ENCODE measurements at regions not wholly inside any gene's neighbourhood (a gene's known extent, or its start where the extent isn't known, plus 50 kb on each side); places are given as distances from the start of the nearest gene placed in this dataset.

DNA sequence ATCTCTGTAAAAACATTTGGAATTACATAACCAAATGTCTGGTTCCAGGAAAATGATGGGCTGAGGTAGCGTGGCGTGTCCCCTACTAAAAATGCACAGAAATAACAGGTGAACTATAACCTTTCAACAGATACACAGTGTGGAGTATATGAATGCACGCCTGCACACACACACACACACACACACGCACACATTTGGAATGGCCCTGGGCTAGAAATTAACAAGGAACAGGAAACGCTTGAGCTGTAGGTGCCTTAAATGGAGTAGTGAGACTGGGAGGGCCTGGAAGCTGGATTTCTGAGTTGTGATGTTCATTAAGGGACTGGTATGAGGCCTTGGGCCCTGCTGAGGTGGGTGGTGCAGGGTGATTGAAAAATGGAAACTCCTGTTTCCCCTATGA lies 246.5 kb upstream of the C1orf174 start:
- no peak for DNase-seq

DNA sequence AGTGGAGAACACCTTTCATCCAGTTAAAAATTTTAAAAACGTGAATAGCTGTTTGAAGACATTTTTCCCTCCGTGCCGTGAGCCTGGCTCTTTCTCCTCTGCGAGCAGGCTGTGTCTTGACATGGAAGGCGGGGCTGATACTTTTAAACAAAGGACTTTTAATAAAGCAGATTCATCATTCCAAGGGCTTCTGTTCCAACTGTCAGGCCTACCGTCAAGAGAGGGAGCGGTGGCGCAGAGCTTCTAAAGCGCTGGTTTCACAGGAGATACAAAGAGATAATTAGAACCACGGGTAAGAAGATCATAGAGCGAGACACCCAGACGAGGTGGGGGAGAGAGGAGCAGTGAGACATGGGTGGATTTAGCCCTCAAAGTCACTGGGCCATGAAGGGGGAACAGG lies 247.4 kb upstream of the C1orf174 start:
- no peak for DNase-seq

DNA sequence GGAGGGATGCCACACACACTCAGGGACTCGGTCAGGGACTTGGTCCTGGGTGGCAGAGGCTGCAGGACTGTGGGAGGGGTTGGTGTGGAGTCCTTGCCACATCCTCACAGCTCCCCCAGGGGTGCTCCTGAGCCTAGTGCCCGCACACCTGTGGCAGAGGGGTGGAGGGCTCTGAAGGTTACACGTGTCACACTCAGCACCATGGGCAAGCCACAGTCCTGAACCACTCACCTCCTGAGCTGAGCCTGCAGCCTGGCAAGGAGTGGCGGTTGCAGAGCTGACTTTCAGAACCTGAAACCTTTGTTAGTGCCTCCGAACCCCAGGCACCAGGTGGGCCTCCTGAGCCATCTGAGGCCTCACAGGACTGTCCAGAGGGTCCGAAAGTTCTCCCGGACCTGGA lies 249.2 kb upstream of the C1orf174 start:
- DNase-seq: no peak

DNA sequence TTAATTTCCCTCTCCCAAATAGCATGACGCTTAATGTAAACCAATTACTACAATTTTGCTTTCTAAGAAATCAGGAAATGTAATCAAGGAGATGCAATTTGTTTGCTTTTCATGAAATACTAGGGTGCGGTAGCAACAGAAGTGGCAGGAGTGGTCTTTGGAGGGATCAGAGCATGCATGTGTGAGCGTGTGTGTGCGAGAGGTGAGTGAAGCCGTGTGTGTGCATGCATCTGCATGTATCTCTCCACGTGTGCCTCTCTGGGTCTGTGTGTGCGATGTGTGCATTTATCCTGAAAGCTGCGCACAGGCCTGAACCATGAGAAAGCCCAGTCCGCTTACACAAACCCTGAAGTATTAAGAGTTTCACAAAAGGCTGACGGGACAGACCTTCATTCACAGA lies 249.8 kb upstream of the C1orf174 start:
- no peak for DNase-seq

DNA sequence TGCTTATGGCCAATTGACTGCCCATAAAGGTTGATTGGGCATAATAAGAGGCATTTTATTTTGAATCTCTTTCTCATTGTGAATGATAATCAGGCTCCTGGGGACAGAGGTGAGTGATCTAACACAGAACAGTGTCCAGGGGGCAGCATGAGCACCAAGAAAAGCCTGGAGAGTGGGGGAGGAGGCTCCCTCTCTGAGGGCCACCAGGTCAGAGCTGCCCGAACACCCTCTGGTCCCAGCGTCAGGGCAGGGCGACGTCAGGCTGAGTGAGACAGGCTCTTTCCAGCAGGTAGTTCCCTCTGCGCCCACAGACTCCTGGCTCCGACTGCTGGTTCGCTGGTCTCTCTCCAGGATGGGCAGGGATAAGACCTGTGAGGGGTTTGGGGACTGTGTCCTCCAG lies 250.2 kb upstream of the C1orf174 start:
- DNase-seq: no peak

DNA sequence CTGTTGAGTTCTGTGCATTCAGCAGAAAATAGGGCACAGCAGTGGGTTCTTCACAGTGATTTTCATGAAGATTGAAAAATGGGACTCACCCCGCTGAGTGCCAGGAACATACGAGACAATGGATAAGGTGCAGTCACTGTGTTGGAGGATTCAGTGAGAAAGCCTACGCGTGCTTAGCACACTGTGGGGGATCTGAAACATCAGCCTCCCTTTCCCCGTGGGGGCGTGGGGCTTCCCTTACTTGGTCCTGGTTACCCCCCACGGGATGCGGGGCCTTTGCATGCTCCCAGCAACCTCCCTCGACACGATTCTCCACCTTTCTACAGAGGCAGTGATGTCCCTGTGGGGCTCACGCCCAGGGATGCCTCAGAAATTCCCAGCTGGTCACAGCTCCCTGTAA lies 252.2 kb upstream of the C1orf174 start:
- DNase-seq: no peak

DNA sequence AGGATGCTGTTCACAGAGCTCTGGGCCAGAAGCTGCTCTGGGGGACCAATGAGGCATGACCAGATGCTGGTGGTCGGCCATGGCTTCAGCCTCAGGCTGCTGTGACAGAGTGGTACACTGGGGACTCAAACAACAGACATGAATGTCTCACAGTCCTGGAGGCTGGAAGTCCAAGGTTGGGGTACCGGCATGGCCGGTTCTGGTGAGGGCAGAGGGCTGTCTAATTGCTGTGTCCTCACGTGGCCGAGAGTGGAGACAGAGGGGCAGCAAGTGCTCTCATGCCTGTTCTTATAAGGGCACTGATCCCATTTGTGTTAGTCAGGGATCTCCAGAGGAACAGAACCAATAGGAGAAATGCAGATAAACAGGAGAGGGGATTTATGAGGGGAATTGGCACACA lies 253.5 kb upstream of the C1orf174 start:
- no peak for DNase-seq

DNA sequence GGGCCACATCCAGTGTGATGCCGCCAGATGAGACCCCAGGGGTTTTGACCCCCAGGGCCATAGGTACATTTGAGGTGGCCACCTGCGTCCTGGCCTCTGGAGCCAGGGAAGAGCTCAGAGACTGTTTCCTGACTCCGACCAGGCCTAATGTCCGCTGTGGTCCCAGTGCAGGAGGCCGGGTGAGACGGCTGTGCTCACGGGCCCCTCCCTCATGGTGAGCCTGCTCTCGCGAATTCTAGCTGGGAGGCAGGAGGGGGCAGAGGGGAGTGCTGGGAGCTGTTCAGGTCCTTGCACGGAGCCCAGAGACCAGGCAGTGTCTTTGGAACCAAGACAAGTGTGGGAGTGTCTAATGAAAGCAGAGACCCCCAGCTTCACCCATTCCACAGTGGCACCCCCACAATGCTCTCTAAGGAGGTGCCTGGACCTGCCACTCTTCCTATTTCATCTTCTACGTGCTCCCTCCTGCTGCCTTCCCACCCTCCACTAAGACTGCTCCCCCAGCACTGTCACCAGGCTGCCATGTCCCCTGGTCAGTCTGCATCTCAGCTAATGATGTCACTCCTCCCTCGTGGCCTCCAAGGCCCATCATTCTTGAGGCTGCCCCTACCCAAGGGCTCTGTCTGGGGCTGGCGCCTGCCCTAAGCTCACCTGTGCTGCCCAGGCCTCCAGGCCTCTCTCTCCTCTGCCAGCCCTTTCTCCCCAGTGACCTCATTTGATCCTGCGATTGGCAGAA lies 256.3 kb upstream of the C1orf174 start:
- DNase-seq: no peak

DNA sequence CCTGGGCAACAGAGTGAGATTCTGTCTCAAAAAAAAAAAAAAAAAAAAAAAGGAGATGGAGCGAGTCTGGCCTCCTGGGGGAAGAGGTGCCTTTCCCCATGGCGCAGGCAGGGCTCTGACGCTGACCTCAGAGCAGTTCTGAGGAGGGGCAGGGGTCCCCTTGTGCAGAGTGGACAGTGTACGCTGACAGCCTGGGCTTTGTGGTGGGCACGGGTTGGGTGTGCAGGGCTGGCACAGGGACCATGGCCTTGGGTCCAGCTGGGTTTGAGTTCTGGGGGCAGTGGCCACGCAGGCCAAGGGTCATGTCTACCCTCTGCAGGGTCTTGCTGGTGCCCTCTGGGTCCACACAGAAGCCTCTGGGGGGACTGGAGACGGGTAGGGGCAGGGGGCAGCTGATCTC lies 260.1 kb upstream of the C1orf174 start:
- DNase-seq: no peak

DNA sequence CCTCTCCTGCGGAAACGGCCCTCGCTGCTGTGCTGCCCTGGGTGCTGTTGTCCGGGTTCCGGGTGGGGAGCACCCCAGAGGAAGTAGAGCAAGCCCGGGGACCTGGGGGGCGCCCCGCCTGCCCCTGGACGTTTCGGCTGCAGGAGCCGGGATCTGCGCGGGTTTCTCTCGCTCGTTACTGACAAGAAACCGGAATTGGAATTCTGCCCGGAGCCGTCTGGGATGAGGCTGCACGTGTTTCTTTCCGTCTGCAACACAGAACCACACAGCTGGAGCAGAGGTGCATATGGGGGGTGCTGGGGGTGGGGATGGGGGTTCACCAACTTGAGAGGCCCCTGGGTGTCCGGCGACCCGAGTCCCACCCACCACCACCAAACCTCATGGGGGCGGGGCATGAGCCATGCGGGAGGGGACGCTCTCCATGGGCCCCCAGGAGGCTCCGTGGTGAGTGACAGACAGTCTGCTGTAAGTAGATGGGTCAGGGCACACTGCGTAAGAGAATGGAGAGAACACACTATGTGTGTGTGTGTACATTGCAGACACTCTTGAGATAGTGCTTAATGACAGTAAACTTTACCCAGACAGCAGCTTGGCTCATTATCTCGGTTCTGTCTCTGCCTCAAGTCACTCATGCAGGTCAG lies 261.4 kb upstream of the C1orf174 start:
- DNase-seq: no peak

DNA sequence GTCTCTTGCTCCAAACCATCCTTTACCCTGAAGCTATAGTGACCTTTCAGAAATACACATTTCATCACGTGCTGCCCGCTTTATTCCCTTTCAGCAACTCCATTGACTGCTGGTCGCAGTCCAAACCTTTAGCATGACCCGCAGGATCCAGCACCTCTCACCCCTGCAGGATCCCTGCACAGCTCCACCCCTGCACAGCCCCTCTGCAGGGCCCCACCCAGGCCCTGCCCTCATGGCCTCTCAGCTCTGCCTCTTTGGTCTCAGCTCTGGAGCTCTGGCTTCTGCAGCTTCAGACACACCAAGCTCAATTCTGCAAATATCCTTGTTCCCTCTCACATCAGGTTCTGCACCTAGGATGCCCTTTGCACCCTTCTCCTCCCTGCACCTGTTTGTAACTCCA lies 264.9 kb upstream of the C1orf174 start:
- no peak for DNase-seq

DNA sequence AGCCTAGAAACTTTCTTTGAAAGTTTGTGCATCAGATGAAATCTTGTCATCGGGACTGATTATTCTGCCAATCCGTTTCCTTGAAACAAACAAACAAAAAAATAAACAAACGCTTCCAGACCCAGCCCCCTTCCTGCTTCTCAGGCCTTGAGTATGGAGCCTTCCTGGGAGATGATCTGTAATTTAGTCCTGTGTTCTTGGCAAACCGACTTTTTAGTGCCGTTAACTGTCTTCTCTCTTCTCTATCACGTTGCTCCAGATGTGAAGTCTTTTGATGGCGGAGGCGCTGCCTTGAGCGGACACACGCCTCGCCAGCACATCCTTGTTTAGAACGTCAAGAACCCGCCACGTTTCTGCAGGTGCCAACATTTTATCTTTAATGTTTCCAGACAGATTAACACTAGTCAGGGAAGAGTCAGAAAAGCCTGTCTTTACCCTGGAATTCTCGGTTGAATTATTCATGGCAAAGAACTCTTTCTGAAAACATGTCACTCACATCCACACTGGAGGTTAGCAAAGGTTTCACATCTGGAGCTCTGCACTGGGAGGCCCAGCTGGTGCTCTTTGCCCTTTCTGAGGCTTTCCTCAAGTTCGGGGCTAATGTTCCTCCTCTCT lies 265.7 kb upstream of the C1orf174 start:
- no peak for DNase-seq

DNA sequence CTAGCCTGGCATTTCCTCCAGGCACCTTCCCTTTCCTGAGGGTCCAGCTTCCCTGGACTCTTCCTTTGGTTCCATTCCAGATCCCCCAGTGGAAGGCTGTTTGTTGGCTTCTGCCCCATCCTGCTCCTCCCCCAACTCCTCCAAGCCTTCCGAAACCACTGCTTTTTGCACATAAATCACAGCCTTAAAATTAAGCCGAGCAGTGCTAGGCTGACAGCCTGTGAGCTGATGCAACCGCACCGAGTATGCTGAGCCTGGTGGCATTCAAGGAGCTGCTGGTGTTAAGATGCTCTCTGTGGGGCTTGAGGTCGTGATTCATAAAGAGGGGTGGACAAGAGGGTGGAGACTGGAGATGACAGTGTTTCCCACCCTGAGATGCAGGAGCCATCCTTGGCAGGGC lies 266.6 kb upstream of the C1orf174 start:
- DNase-seq: no peak

DNA sequence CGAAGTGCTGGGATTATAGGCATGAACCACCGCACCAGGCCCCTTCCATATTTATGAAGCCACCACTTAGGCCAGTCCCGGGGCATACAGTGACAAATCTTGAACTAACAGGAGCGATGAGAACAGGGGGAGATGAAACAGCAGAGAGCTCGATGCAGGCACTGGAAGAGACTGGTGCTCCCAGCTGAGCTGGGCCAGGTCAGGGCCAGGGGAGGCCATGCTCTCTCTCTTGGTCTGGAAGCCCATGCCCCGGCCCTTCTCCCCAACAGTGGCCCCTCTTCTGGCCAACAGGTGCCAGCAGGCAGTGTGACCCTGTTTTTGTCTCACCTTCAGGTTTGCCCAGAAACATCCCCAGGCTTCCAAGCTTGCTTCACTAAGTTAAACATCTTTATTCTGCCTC lies 269.9 kb upstream of the C1orf174 start:
- no peak for DNase-seq

DNA sequence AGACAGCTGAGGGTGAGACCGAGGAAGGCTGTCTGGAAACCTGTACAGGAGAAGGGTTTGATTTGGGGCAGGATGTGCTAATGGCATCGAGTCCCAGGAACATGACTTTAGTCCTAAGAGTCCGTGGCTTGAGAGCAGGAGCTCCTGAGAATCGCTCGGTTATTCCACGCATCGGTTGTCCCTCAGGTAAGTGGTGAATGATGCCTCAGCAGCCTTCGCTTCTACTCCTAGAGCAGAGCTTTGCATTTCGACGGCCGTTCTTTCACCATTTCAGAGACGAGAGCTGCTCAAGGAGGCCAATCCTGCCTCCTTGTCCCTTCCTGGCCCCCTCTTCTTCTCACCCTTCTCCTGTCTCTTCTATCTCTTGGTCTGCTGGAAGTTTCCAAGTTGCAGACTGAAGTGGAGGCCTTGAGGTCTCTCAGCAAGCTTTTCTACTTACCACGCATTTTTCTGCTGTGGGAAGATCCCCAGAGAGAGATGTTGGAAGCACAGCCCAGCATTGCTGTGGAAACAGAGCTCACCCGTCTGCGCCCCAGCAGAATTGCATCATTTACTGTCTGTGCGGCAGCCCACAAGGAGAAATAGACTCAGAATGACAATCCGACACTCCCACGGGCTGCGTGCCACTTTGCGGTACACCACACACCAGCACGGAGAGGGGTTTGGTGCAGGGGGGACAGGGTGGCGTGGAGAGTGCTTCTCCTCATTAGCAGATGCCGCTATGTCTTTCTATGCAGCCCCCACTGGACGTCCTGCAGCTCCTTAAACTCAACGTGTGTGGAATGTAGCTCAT lies 270.7 kb upstream of the C1orf174 start:
- no peak for DNase-seq

DNA sequence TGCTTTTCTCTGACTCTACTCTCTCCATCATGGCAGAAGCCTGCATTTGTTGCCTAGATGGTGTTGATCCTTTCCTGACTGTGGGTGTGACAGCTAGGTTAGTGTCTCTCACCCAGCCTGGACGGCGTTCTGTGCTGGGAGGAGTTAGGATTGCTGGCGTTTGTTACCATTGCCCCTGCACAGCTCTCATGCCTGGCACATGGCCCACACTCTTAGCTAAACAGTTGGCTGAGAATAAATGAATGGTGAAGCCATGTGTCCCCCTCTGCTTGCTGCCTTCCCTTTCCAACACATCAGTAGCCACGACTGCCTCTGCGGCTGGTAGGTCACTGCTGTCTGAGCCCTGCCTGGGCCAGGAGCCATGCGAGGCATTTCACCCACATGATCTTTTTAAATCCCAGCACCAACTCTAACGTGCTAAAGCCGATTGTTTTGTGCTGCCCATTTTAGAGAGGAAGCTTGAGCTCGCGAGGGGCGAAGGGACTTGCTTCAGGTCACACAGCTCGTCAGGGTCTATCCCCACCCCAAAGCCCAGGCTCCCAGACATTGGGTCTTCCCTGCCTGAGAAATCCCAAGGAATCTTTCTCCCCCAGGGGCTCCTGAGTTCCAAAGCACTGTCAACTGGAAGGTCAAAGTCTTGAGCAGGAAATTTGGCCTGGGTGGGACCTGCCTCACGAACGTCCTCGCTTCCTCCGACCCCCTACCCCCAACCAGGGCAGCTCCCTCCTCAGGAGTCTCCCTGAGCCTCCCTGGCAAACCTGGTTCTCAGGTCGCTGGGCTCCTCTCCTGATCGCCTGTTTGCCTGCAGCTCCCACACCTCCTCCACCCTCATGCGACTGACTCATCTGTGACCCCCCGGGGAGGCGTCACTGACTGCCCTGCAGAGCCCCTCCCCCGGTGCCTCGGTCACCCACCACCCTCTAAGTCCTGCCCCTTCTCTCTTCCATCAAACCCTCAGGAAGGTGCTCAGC lies 271.7 kb upstream of the C1orf174 start:
- no peak for DNase-seq

DNA sequence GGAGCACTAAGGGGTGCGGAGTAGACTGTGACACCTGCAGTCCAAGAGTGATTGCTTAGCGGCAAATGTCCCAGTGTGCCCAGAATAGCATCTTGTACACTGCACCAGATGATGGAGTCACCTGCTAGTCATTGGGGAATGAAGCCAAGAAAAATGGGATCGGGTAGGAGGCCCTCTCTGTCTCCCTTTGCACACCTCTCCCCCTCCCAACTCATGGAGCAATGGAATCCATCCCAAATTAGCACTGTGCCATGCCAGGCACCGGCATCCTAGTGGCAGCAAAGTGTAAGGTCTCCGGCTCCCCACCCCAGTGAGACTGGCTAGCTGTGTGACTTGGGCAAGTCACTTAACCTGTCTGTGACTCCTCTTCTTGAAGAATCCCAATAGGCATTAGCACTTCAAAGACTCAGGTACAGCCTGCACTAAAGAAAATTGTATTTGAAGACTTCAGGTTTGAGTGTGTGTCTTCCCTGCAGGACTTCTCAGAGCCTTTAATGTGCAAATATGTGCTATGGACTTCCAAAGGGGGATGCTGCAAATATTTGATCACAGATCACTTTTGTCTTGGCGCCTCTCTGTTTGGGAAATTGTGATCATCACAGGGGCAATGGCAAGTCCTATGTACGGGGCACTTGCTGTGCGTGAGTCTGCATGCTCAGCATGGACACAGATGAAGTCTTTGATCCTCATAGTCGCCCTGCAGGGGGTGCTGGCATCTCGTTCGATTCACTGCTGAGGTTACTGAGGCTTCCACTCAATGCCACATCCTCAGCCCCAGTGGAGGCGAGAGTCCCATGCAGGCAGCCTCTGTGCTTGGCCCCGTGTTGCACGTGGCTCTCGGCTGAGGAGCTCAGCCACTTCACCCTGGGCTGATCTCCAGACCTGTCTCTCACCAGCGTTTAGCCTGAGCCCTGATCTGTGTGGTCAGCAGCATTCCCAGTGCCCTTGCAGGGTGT lies 272.9 kb upstream of the C1orf174 start:
- DNase-seq: no peak

DNA sequence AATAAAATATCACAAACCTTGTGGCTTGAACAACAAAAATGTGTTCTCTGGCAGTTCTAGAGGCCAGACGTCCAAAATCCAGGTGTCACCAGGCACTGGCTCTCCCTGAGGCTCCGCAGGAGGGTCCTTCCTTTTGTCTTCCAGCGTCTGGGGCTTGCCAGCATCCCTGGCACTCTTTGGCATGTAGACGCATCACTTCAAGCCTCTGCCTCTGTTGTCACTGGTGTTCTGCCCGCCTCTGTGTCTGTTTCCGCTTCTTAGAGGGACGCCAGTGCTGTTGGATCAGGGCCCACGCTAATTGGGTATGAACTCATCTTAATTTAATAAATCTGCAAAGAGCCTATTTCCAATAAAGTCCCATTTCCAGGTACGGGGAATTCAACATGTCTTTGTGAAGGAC lies 273.7 kb upstream of the C1orf174 start:
- no peak for DNase-seq

DNA sequence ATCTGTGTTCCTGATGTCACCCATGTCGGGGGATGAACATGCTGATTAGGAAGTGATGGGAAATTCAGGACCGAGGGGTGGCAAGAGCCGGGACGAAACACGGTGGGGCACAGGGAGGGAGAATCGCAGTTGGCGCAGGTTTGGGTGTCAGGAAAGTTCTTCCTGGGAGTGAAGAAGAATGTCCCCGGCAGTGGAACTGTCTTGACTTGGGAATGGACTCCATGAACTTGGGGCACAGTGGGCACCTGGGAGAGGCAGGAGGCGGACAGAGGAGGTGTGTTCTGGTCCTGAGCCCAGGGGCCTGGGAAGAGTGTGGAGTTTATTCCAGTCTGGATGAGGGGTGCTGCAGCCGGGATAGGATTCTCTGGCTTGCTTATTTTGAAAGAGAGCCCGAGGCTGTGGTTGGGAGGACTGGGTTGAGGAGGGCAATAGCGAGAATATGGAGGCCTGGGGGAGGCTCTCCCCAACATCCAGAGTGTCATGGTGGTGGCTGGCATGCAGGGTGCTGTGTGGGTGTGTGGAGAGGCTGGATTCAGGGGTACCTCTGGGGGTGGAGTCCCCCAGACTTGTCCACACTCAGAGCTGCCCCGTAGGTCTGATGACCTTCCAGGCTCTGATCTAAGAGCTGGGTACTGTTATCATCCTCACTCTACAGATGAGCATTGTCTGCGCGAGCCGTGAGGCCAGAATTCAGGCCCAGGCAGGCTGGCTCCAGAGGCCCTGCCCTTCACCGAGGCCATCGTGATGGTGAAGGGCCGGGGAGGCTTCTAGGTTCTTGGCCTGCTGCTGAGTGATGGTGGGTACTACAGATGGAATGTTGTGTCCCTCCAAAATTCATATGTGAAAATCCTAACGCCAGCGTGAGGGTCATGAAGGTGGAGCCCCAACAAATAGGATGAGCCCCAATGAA lies 274.5 kb upstream of the C1orf174 start:
- DNase-seq: no peak
